Immature natural killer cell (primary cell): ENCODE measurements at regions not wholly inside any gene's neighbourhood (a gene's known extent, or its start where the extent isn't known, plus 50 kb on each side); places are given as distances from the start of the nearest gene placed in this dataset.

ENCODE experiments used
- DNase-seq, 3 donors: peaks; one replicate each; pipeline ENCODE4 v3.0.0; 2022; ENCODE audit warnings: mixed read lengths in 1 of 3
- H3K27ac Mint-ChIP-seq, 6 donors: one replicate each; pipeline ENCODE4 v1.8.0; 2020; ENCODE audit warnings: mixed read lengths in 6 of 6, mild to moderate bottlenecking in 5 of 6, inconsistent platforms in 4 of 6, moderate library complexity in 3 of 6
- H3K27me3 Mint-ChIP-seq, 3 donors: one replicate each; pipeline ENCODE4 v1.8.0; 2020 to 2021; ENCODE audit warnings: low read depth in 3 of 3, mild to moderate bottlenecking in 3 of 3, mixed read lengths in 3 of 3, moderate library complexity in 3 of 3, inconsistent platforms in 1 of 3
- H3K36me3 Mint-ChIP-seq, 3 donors: one replicate each; pipeline ENCODE4 v1.8.0; 2020; ENCODE audit warnings: mixed read lengths in 3 of 3, inconsistent platforms in 2 of 3, mild to moderate bottlenecking in 2 of 3
- H3K4me1 Mint-ChIP-seq, 2 donors: one replicate each; pipeline ENCODE4 v1.8.0; 2020; ENCODE audit warnings: inconsistent platforms in 2 of 2, mild to moderate bottlenecking in 2 of 2, mixed read lengths in 2 of 2, moderate library complexity in 1 of 2
- H3K4me3 Mint-ChIP-seq, 5 donors: one replicate each; pipeline ENCODE4 v1.8.0; 2020; ENCODE audit warnings: mild to moderate bottlenecking in 5 of 5, mixed read lengths in 5 of 5, inconsistent platforms in 3 of 5, moderate library complexity in 3 of 5
- H3K9me3 Mint-ChIP-seq, 6 donors: one replicate each; pipeline ENCODE4 v1.8.0; 2020; ENCODE audit warnings: mild to moderate bottlenecking in 6 of 6, mixed read lengths in 6 of 6, inconsistent platforms in 4 of 6, moderate library complexity in 3 of 6

DNA sequence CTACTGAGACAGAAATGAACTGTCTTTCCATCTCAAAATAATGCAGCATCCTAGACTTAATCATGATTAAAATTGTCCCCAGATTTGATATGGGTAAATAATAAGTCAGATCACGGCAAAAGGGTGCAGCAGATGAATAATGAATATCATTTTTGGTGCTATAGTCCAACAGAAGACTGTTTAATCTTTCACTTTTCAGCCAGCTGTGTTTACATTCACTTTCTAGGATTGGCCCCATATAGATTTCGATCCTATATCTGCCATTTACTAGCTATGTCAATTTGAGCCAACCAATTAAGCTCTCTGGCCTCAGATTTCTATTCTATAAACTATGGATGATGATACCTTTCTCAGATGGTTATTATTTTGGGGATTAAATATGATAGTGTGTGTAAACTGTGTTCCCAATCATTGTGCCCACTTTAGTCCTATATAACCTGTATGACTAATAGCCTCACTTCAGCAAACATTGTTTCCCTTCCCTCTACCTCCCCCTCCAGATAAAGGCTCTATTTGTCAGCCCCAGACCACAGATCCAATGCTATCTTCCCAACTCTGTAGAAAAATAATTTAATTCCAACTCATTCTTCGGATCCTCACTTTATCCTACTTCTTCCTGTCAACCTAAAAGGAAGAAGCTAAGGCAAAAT, 53.6 kb upstream of the NT5E start:
- no peaks in the 10 kb centered on the region for H3K36me3 Mint-ChIP-seq
- no peaks in the 10 kb centered on the region for H3K9me3 Mint-ChIP-seq
- no peak for DNase-seq
- H3K27ac Mint-ChIP-seq, result no peak overlapping the region
- H3K27me3 Mint-ChIP-seq, result peaks cover 2 to 8% (median 4%) of the 10 kb centered on the region in 3 donors
- H3K4me1 Mint-ChIP-seq, result no peaks in the 10 kb centered on the region
- H3K4me3 Mint-ChIP-seq, result no peak overlapping the region

DNA sequence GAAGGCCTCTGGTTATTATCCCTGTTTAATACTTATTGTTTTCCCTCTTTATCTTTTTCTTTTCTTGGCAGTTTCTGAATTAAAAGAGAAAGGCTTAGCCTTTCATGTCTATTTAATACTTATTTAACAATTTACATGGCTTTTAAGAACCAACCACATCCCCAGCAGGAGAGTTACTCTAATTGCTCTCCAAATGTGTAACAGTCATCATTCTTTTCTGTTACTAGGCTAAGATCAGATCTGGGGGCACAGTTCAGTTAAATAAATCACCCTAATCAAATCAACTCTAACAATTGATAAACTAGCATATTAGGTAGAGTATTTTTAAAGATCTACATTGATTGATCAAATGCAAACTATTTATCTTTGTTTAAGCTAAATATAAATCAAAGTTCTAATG, 54.1 kb upstream of the NT5E start:
- DNase-seq, result no peak
- Mint-ChIP-seq H3K27me3 (peaks cover 2 to 8% (median 4%) of the 10 kb centered on the region in 3 donors), H3K4me3 (no peak overlapping the region), H3K9me3 (no peaks in the 10 kb centered on the region), H3K27ac (no peak overlapping the region), H3K36me3 (no peaks in the 10 kb centered on the region), H3K4me1 (no peaks in the 10 kb centered on the region)

DNA sequence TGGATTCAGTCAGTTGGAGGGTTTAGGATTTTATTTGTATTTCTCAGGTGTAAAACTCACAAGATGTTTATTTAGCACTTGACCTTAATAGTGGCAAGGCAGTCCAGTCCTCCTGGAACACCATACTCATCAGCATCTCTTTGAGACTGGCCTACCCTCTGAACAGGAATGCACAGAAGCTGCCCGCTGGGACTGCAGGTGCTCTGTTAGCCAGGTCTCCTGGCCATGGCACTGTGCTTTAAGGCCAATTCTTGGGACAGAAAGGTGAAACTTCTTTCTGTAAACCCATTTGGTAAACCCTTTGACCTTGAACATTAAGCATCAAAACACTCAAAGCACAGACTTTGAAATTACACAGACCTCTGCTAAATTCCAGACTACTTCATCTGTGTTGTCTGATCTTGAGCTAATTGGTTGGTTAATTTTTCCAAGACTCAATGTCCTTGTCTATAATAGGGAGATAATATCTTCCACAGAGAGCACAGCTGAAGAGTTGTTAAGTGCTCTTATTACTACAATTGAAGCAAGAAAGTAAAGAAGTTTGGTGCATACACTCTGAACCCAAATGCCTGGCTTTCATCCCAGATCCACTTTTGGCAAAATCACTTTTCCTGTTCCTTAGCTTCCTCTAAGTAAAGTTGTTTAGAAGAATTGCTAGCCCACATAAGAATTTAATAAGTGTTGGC, 54.9 kb upstream of the NT5E start:
- H3K4me3 Mint-ChIP-seq, result no peak overlapping the region
- no peaks in the 10 kb centered on the region for H3K9me3 Mint-ChIP-seq

DNA sequence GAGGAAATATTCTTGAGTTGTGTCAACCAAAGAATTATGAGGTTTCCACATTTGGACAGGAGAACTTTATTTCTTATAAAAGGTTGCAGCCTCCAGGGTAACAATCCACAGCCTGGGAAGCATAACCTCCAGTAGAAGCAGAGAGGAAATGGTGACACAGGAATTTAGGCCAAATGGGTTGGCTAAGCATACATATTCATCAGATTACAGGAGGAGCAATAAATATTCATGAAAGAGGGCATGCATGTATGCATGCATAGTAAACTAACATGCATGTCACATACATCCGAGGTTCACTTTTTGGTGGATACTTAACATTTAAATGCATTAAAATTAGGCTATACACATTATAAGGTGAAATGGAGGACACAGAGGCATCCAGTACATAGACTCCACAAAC, 55.7 kb upstream of the NT5E start:
- Mint-ChIP-seq H3K36me3 (no peaks in the 10 kb centered on the region), H3K27me3 (peaks cover 2 to 10% (median 4%) of the 10 kb centered on the region in 3 donors), H3K4me1 (no peaks in the 10 kb centered on the region), H3K9me3 (no peaks in the 10 kb centered on the region), H3K4me3 (no peak overlapping the region), H3K27ac (no peak overlapping the region)
- no peak for DNase-seq

More for the DNA sequence above, 54.9 kb upstream of the NT5E start:
- no peaks in the 10 kb centered on the region for H3K4me1 Mint-ChIP-seq
- H3K27ac Mint-ChIP-seq, result no peak overlapping the region
- no peak for DNase-seq
- no peaks in the 10 kb centered on the region for H3K36me3 Mint-ChIP-seq
- peaks cover 2 to 8% (median 4%) of the 10 kb centered on the region in 3 donors for H3K27me3 Mint-ChIP-seq

DNA sequence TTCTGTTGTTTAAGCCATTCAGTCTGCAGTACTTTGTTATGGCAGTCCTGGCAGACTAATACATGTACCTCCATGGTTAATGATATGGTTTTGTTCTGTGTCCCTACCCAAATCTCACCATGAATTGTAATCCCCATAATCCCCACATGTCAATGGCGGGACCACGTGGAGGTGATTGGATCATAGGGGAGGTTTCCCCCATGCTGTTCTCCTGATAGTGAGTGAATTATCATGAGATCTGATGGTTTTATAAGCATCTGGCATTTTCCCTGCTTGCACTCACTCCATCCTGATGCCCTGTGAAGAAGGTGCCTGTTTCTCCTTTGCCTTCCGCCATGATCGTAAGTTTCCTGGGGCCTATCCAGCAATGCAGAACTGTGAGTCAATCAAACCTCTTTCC, 57.5 kb upstream of the NT5E start:
- H3K4me3 Mint-ChIP-seq, result no peak overlapping the region
- H3K36me3 Mint-ChIP-seq, result no peaks in the 10 kb centered on the region
- no peaks in the 10 kb centered on the region for H3K9me3 Mint-ChIP-seq
- no peaks in the 10 kb centered on the region for H3K4me1 Mint-ChIP-seq
- DNase-seq, result no peak
- peaks cover 1 to 16% (median 2%) of the 10 kb centered on the region in 3 donors for H3K27me3 Mint-ChIP-seq
- H3K27ac Mint-ChIP-seq, result no peak overlapping the region

DNA sequence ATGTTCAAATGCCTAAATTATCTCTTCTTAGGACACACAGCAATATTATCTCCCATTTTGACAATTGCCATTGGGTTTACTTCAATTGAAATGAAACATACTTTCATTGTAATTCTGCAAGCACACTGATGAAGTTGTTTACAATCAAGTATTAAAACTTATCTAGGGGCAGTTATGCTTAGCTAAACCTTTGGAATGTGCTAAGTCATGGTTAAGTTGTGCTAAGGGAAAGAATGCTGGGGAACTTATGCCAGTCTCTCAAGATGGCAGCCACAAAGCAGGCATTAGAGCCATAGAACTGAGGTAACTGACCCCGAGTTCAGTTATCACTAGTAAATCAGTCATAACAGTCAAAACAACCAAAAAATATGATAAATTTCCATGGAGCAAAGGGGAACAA, 59.1 kb upstream of the NT5E start:
- H3K27me3 Mint-ChIP-seq, result peaks cover 1 to 11% (median 2%) of the 10 kb centered on the region in 3 donors
- H3K4me3 Mint-ChIP-seq, result no peak overlapping the region
- no peaks in the 10 kb centered on the region for H3K9me3 Mint-ChIP-seq
- H3K36me3 Mint-ChIP-seq, result no peaks in the 10 kb centered on the region
- DNase-seq, result no peak
- H3K4me1 Mint-ChIP-seq, result no peaks in the 10 kb centered on the region
- H3K27ac Mint-ChIP-seq, result no peak overlapping the region

DNA sequence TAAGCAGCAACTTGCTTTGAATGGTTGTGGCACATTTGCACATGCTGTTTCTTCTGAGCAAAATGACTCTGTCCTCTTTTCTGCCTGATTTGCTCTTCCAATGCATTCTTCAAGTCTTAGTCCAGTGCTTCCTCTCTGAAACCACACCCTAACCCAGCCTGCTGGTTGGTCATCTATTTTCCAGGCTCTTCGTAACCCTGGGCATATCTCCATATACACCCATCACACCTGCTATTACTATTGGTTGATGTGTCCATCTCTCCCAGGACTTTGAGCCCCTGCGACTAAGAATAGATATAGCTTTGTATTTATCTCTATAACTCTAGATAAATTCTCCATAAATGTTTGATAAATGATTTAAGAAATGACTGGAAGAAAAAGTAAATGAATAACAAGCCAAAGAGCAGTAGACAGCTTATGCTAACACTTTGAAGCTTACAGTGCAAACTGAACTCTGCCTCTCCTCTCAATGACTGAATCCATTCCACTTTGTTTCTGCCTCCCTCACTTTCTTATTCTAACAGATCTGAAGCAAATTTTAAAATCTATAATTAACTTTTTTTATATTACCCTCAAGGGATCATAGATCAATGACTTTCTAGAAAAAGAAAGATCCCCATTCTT, 59.7 kb upstream of the NT5E start:
- Mint-ChIP-seq H3K4me1 (no peaks in the 10 kb centered on the region), H3K36me3 (no peaks in the 10 kb centered on the region), H3K9me3 (no peaks in the 10 kb centered on the region), H3K4me3 (no peak overlapping the region), H3K27ac (no peak overlapping the region), H3K27me3 (peaks cover 1 to 11% (median 2%) of the 10 kb centered on the region in 3 donors)
- no peak for DNase-seq

DNA sequence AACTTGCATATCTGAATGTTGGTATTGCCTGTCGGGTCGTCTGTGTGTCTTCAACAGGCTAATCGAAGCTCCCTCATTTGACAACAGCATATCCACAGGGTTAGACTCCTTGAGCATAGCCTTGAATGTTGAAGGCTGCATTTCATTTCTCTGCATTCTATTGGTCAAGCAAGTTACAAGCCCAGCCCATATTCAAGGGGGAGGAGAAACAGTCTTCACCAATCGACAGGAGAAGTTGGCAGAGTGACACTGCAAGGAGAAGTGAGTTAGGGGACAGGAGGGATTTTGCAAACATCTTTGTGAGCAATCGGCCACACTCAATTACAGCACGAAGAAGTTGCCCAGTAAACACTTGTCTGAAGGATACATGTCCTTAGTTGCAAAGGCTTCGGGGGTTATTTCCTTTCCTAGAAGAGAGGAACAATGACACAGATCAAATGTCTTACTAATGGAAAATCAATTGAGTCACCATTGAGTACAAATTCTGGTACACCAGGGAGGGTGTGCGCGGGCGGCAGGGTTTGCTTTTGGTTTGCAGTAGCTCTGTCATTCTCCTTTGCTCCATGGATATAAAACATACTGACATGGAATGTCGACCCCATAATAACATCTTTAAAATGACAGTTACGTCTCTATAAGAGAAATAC, 60.6 kb upstream of the NT5E start:
- Mint-ChIP-seq H3K27me3 (peaks cover 1 to 11% (median 2%) of the 10 kb centered on the region in 3 donors), H3K4me1 (no peaks in the 10 kb centered on the region)

DNA sequence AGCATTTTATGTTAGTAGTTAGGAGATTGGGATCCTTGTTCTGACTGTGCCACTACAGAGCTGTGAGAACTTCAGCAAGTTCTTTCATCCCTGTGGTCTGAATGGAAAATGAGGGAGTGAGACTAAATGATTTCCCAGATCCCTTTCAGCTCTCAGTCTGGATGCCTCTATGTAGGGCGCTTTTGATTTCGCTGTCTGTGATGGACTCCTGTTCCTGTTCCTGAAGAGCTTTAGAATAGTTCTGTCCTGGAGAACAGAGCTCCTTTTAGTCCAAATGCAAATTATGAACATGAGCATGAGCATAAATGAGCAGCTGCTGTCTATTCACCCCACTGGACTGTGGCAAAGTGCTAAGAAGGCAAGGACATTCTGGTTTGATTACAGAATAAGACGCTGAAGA, 61.4 kb upstream of the NT5E start:
- Mint-ChIP-seq H3K4me3 (no peak overlapping the region), H3K27me3 (peaks cover 1 to 11% (median 2%) of the 10 kb centered on the region in 3 donors), H3K36me3 (no peaks in the 10 kb centered on the region), H3K4me1 (no peaks in the 10 kb centered on the region), H3K27ac (no peak overlapping the region), H3K9me3 (no peaks in the 10 kb centered on the region)
- DNase-seq, result no peak

More for the DNA sequence above, 60.6 kb upstream of the NT5E start:
- DNase-seq, result no peak
- Mint-ChIP-seq H3K27ac (no peak overlapping the region), H3K36me3 (no peaks in the 10 kb centered on the region), H3K4me3 (no peak overlapping the region), H3K9me3 (no peaks in the 10 kb centered on the region)

DNA sequence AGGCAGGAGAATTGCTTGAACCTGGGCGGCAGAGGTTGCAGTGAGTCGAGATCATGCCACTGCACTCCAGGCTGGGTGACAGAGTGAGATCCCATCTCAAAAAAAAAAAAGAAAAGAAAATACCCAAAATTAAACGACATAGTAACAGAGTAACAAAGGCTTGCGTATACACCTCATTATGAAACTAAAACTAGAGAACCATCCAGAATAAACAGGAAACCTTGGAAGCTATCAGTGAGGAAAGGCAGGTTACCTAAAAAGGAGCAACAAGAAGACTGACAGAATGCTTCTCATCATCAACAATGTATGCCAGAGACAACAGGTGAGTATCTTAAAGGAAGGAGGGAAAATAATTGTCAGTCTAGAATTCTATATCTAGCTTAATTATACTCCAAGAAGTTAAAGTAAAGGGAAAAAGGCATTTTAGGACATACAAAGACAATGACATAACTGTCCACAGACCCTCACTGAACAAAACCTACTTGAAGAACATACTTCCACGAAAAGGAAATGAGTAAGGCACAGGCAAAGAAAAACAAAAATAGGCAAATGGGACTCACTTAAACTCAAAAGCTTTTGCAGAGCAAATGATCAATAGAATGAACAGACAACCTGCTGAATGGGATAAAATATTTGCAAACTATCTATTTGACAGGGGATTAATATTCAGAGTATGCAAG, 64.1 kb upstream of the NT5E start:
- H3K27ac Mint-ChIP-seq, result no peak overlapping the region
- H3K4me3 Mint-ChIP-seq, result no peak overlapping the region
- no peaks in the 10 kb centered on the region for H3K36me3 Mint-ChIP-seq
- H3K4me1 Mint-ChIP-seq, result no peaks in the 10 kb centered on the region
- DNase-seq, result no peak
- H3K9me3 Mint-ChIP-seq, result no peaks in the 10 kb centered on the region
- peaks cover 0 to 9% (median 2%) of the 10 kb centered on the region in 3 donors for H3K27me3 Mint-ChIP-seq

DNA sequence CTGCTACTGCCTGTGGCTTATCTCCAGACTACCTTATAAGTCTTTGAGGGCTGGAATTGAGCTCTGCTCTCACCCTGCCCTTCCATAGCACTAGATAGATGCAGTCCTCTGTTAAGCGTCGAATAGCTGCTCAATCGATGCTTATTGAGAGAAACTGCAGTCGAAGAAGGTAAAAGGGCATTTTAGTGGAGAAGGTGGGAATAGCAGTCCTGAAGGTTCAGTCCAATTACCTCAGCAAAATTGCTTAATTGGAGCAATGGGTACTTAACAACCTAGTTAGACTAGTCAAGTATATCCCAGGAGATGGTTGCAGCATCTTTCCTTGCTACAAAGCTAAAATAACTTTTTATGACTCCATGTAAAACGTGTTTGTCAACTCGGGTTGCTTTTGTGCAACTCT, 66.8 kb upstream of the NT5E start:
- Mint-ChIP-seq H3K9me3 (peaks cover 0 to 9% (median 0%) of the 10 kb centered on the region in 6 donors), H3K4me3 (no peak overlapping the region), H3K4me1 (no peaks in the 10 kb centered on the region), H3K36me3 (no peaks in the 10 kb centered on the region), H3K27me3 (peaks cover 0 to 3% (median 3%) of the 10 kb centered on the region in 3 donors), H3K27ac (no peak overlapping the region)
- DNase-seq, result no peak

DNA sequence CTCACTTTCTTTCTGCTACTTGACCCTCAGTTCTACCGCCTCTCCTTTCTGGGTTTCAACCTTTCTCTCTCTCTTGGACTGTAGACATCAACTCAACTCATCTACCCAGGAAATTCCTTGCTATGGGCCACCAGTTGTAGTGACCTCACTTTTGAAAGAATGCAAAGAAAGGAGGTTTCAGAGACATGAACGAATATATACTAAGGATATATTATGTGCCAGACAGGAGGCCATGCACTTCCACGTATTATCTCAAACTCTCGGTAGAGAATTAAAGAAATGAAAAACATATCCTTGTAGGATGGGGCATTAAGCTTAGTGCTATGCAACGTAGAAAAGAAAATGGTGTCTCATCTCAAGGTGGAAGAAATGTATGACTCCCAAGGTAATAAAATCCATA, 67.3 kb upstream of the NT5E start:
- peaks cover 0 to 9% (median 0%) of the 10 kb centered on the region in 6 donors for H3K9me3 Mint-ChIP-seq
- no peak overlapping the region for H3K27ac Mint-ChIP-seq
- DNase-seq, result no peak
- no peaks in the 10 kb centered on the region for H3K36me3 Mint-ChIP-seq
- no peak overlapping the region for H3K4me3 Mint-ChIP-seq
- peaks cover 0 to 3% (median 2%) of the 10 kb centered on the region in 3 donors for H3K27me3 Mint-ChIP-seq
- no peaks in the 10 kb centered on the region for H3K4me1 Mint-ChIP-seq

DNA sequence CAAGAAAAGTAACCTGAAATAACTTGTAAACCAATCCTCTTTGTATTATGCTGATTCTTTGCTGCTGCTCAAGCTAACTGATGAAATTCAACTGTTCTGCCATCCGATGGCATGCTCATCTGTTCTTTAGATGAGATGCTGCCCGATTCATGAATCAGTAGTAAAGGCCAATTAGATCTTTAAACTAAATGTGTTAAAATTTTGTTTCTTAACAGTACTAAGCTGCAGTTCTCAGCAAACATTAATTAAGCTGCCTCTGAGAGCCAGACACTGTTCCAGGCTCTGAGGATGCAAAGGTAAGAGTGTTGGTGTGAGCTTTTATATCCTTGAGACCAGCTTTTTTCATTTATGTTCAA, 77.0 kb upstream of the NT5E start:
- no peak for DNase-seq
- no peak overlapping the region for H3K4me3 Mint-ChIP-seq
- H3K27me3 Mint-ChIP-seq, result peaks cover 0 to 2% (median 0%) of the 10 kb centered on the region in 3 donors
- no peak overlapping the region for H3K27ac Mint-ChIP-seq
- no peaks in the 10 kb centered on the region for H3K4me1 Mint-ChIP-seq
- H3K36me3 Mint-ChIP-seq, result no peaks in the 10 kb centered on the region
- H3K9me3 Mint-ChIP-seq, result no peaks in the 10 kb centered on the region
